GM18873 (cell line): ENCODE measurements at regions not wholly inside any gene's neighbourhood (a gene's known extent, or its start where the extent isn't known, plus 50 kb on each side); places are given as distances from the start of the nearest gene placed in this dataset.

Experiments used
- ATAC-seq: cut with Tn5 transposase; IDR thresholded peaks from one replicate; pipeline ENCODE4 v1.9.1; 2021; ENCODE audit warnings: mild to moderate bottlenecking, moderate library complexity, moderate number of reproducible peaks; ENCODE audit not compliant: unreplicated experiment, low FRiP score

DNA sequence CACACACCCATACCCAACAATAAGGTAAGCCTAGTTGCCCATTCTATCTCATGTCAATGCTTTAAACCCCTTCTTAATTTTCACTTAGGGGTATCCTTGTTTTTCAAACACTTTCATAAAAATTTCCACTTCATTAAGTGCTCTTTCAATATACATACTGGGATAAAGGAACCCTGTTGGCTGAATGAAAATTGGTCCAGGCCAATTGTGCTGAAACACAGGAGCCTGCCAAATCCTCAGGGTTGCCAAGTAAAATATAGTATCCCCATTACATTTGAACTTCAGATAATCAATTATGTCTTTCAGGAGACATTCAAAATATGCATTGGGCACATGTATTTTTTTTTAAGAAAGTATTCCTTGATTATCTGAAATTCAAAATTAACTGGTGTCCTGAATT, 1131.1 kb downstream of the SLITRK1 start:
- no peak for ATAC-seq

GRCh38 chr13:82749551-82749950, 1132.7 kb downstream of the SLITRK1 start:
- no peak for ATAC-seq

DNA sequence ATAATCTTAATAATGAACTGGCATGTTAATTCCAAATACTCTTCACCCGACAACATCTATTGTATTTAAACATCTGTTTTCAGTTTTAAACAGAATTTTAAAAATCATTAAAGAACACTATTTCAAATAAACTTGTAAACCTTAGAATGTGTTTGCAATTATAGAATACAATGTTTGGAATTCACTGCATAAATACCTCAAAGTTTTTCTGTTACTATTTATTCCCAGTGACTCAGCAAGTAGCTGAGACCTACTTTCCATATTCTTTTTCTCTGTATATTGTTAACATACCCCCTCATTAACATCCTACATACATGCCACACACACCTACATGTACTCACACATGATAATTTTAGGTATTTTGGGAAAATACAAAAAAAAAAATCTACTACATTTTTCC, 1134.3 kb downstream of the SLITRK1 start:
- no peak for ATAC-seq

GRCh38 chr13:82747291-82747690, 1135.0 kb downstream of the SLITRK1 start:
- ATAC-seq = no peak

DNA sequence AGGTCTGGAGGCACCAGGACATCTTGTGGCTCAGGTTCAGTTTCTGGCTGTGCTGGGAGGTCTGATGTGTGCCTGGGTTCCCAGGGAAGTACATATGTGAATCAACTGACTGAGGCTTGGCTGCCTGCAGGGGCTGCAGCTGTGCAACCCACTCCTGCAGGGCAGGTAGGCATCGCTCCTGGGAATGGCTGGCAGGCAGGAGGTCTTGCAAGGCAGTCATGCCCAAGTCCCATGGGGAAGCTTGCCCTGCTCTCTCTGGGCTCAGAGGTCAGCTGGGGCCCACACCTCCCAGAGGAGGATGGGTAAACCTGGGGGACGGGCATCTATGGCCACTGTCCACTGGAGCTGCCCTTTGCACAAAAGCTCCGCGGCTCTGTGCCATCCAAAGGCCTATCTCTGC, 1141.8 kb downstream of the SLITRK1 start:
- no peak for ATAC-seq

GRCh38 chr13:82739881-82740280, 1142.4 kb downstream of the SLITRK1 start:
- ATAC-seq = no peak

GRCh38 chr13:82729401-82729800, 1152.9 kb downstream of the SLITRK1 start:
- ATAC-seq = no peak

- no peak for ATAC-seq
Observed at GRCh38 chr13:82720986-82721385, 1161.3 kb downstream of the SLITRK1 start.

DNA sequence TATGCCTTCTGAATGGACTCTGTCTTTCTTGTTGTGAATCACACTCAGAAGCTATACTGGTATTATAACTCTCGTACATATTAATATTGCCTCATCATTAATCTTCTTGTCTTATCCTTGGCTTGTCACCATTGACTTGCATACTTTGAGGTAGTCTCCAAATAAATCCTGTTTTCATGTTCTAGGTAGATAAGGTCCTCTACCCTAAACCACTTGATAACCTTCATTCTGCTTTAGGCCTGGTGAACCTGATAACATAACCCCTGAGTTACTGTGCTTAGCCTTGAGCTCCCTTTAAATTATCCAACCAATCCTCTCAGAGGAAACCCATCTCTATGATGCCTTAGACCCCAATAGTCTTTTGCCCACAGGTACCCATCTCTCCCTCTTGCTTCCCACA, 1162.3 kb downstream of the SLITRK1 start:
- ATAC-seq = no peak

- ATAC-seq = no peak
Observed at GRCh38 chr13:82717249-82717648, 1165.0 kb downstream of the SLITRK1 start.

DNA sequence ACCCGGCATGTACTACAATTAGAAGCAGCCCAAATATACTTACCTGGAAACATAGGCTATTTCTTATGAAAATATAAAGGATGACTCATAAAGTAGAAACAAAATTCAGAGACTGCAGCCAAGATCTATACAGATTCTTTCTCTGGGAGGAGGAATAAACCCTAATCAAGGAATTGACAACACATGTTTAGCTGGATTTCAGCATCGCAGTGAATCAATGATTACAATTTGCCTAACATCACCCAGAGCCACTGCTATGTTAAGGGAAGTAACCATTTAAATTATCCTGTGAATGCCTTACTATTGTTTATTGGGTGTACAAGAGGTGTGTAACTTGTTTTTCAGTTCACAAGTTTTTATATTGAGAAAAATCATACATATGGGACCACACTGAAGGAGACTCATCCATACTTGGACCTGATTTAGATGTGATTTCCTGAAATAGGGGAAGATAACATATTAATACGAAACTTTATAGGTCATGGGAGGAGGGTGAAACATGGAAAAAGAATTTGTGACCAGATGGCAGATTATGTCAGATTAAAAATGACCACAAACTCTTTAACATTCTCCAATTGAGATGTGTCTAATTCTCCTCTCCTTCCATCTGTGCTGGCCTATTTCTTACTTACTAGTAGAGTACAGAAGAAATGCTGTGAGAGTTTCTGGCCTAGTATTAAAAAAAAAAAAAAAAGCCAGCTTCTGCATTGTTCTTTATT, 1168.4 kb downstream of the SLITRK1 start:
- no peak for ATAC-seq

DNA sequence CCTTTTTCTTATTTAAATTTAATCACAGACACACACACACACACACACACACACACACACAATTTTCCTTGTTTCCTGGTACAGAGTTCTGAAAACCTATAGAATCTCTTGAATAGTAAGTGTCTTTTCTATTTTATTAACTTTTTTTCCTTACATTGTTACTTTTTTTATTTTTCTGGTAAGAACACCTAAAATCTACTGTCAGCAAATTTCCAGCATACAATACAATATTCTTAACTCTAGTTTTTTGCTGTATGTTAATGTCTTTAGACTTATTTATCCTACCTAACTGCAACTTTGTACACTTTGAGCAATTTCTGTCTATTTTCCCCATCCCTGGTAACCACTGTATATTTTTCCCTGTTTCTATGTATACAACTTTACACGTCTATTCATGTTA, 1179.8 kb downstream of the SLITRK1 start:
- no peak for ATAC-seq

- no peak for ATAC-seq
Observed at GRCh38 chr13:82701020-82701419, 1181.3 kb downstream of the SLITRK1 start.

- ATAC-seq = no peak
Observed at GRCh38 chr13:82698941-82699340, 1183.3 kb downstream of the SLITRK1 start.

DNA sequence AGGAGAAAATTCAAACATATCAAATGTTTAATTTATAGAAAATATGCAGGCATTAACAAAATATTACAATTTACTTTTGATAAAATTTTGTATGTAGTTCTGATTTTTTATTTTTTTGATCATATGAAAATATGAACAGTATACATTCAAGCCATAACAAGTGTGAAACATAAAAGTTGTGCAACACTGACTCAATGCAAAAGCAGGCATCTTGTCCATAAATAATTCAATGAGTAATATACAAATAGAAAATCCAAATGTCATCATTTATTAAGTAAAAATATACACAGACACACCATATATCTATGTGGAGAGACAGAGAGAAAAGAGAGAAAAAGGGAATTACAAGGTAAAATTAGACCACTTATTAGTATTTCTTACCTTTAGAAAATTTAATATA, 1183.9 kb downstream of the SLITRK1 start:
- no peak for ATAC-seq

DNA sequence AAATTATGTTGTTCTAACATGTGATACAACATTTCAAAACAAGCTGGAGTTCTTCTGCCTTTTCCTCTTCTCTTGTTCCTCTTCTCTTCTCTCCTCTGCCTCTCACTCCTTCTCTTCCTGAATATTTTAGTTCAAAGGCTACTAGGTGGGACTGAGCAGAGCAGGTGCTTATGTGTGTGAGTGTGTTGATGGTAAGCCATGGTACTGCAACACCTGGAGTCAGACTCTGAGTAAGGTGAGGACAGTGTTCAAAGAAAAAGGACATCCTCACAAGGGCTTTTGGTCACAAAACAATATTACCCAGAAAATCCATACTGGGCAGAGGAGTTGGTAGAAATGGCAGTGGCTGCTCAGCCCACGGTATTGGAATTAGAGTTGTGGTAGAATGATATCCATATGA, 1188.7 kb downstream of the SLITRK1 start:
- no peak for ATAC-seq

DNA sequence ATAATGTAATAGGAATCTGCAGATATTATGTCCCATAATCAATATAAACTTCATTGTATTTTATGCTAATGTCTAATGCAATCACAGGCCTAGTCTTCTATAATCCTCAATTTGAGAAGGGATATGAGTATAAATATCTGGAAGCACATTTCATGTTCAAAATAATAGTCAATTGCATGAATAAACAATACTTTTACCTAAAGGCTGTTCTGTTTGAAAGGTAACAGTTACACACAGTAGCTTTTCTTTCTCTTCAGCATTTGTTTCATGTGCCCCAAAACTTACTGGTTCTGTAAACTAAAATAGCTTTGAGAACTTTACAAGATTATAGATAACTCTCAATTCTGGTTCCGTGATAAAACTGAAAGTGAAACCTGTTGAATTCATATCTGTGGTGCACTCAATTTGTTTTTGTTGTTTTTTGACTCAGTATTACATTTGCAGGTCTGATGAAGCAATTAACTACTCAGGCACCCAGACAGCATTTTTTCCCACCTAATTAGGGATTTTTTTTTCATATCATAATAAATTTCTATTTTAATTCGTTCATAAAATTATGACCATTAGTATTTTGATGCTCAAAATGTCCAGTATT, 1193.8 kb downstream of the SLITRK1 start:
- peak; percentile 77 for ATAC-seq

GRCh38 chr13:82687884-82688283, 1194.4 kb downstream of the SLITRK1 start:
- no peak for ATAC-seq

DNA sequence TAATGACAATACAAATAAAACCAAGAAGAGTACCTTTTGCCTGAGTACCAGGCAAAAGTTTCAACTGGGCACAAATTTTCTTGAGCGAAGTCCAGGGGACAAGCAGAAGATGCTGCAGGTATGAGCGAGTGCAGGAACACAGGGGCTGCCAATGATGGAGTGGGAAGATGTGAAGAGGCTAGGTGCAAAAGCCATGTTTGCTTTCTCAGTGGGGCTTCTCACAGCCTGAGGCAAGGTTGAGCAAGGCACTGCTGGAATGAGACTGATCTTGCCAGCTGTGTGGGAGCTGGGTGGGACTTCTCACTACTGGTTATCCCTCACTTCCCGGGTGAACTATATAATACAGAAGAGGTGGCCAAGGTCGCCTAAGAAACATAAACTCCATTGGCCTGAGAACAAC, 1200.7 kb downstream of the SLITRK1 start:
- ATAC-seq = no peak

DNA sequence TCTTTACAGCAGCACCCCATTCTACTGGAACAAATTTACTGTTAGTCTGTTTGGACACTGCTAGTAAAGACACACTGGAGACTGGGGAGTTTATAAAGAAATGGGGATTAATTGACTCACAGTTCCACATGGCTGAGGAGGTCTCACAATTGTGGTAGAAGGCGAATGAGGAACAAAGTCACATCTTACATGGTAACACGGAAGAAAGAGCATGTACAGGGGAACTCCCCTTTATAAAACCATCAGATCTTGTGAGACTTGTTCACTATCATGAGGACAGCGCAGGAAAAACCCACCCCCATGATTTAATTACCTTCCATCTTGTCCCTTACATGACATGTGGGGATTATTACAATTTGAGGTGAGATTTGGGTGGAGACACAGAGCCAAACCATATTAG, 1204.2 kb downstream of the SLITRK1 start:
- ATAC-seq = no peak

DNA sequence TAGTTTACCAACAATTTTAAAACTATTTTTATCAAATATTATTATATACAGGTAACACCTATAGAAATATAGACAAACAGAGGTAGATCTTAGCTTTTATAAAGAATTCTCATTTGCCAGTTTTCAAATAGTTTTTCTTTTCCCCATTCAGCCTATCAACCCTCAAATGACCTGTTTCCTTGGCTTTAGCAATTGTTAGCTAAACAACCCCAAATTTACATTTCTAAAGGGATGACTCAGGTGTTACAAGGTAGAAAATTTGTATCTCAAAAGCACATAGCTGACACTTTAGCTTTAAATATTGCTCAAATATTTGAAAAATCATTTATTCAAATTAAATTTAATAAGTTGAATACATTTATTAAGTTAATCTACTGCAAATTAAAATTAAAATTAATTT, 1207.2 kb downstream of the SLITRK1 start:
- ATAC-seq = no peak

DNA sequence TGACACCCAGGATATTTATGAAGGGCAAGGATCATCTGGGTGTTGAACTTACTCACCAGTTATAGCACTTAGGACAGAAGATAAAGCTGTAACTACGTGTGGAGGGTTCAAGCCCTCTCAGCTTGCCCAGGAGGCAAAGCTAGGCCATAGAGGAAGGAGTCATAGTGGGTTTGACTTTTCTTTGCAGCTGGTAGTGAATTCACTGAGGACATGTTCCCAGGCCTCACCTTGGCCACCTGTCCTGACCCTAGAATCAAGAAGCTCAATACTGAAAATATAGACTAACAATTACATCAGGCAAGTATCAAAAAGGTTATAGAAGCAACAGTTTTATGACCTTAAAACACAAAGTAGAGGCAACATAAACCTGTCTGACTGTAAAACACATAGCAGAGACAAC, 1207.7 kb downstream of the SLITRK1 start:
- ATAC-seq = no peak
